GM18498 (cell line): ENCODE measurements at regions not wholly inside any gene's neighbourhood (a gene's known extent, or its start where the extent isn't known, plus 50 kb on each side); places are given as distances from the start of the nearest gene placed in this dataset.
"Not testable (repeated sequence)": the region's sequence is repeated elsewhere in the genome, so short reads cannot be mapped to it uniquely, and the experiment has no call there.

Experiments
- ATAC-seq: cut with Tn5 transposase; IDR thresholded peaks from one replicate; pipeline ENCODE4 v1.9.1; 2021; ENCODE audit warnings: mild to moderate bottlenecking, moderate library complexity; ENCODE audit not compliant: unreplicated experiment

- ATAC-seq = no peak
Measured at GRCh38 chr14:41096131-41096530, 510.5 kb upstream of the LRFN5 start.

- ATAC-seq = no peak
Measured at GRCh38 chr14:41087056-41087455, 519.6 kb upstream of the LRFN5 start.

GRCh38 chr14:41073544-41073943 is 533.1 kb upstream of the LRFN5 start:
- ATAC-seq = no peak

GRCh38 chr14:41072776-41073175 is 533.9 kb upstream of the LRFN5 start:
- no peak for ATAC-seq

GRCh38 chr14:41071351-41071750 is 535.3 kb upstream of the LRFN5 start:
- no peak for ATAC-seq

GRCh38 chr14:41062826-41063225 is 543.9 kb upstream of the LRFN5 start:
- no peak for ATAC-seq

- no peak for ATAC-seq
Measured at GRCh38 chr14:41055589-41055988, 551.1 kb upstream of the LRFN5 start.

- no peak for ATAC-seq
Measured at GRCh38 chr14:41051801-41052200, 554.9 kb upstream of the LRFN5 start.

- no peak for ATAC-seq
Measured at GRCh38 chr14:41047763-41048162, 558.9 kb upstream of the LRFN5 start.

- ATAC-seq = no peak
Measured at GRCh38 chr14:41037388-41037787, 569.3 kb upstream of the LRFN5 start.

GRCh38 chr14:41034969-41035368 is 571.7 kb upstream of the LRFN5 start:
- no peak for ATAC-seq

GRCh38 chr14:41022932-41023331 is 583.7 kb upstream of the LRFN5 start:
- no peak for ATAC-seq

- ATAC-seq = no peak
Measured at GRCh38 chr14:41016213-41016612, 590.5 kb upstream of the LRFN5 start.

GRCh38 chr14:41000350-41000749 is 606.3 kb upstream of the LRFN5 start:
- no peak for ATAC-seq

- ATAC-seq = no peak
Measured at GRCh38 chr14:40989260-40989659, 617.4 kb upstream of the LRFN5 start.

- no peak for ATAC-seq
Measured at GRCh38 chr14:40987481-40987880, 619.2 kb upstream of the LRFN5 start.

GRCh38 chr14:40986655-40987054 is 620.0 kb upstream of the LRFN5 start:
- no peak for ATAC-seq

GRCh38 chr14:40985584-40985983 is 621.1 kb upstream of the LRFN5 start:
- no peak for ATAC-seq

GRCh38 chr14:40983604-40984003 is 623.1 kb upstream of the LRFN5 start:
- no peak for ATAC-seq

- no peak for ATAC-seq
Measured at GRCh38 chr14:40981247-40981646, 625.4 kb upstream of the LRFN5 start.

- ATAC-seq = not testable (repeated sequence)
Measured at GRCh38 chr14:40960257-40960656, 646.4 kb upstream of the LRFN5 start.

- no peak for ATAC-seq
Measured at GRCh38 chr14:40955131-40955505, 651.6 kb upstream of the LRFN5 start.

- not testable (repeated sequence) for ATAC-seq
Measured at GRCh38 chr14:40954448-40955130, 652.1 kb upstream of the LRFN5 start.
